HG02981 (cell line): ENCODE measurements at regions not wholly inside any gene's neighbourhood (a gene's known extent, or its start where the extent isn't known, plus 50 kb on each side); places are given as distances from the start of the nearest gene placed in this dataset.
"Not testable (repeated sequence)": the region's sequence is repeated elsewhere in the genome, so short reads cannot be mapped to it uniquely, and the experiment has no call there.

Source experiments
- ATAC-seq: cut with Tn5 transposase; IDR thresholded peaks from one replicate; pipeline ENCODE4 v1.9.1; 2021; ENCODE audit warnings: mild to moderate bottlenecking, moderate library complexity; ENCODE audit not compliant: unreplicated experiment

DNA sequence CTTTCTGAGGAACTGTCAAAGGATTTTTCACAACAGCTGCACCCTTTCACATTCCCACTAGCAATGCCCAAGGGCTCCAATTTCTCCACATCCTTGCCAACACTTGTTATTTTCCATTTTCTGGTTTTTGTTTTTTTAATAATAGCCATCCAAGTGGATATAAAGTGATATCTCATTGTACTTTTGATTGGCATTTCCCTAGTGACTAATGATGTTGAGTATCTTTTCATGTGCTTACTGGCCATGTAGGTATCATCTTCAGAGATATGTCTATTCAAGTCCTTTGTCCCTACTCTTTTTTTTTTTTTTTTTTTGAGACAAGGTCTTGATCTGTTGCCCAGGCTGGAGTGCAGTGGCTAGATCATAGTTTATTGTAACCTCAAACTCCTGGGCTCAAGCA is 115.8 kb upstream of the HAND1 start:
- ATAC-seq, result no peak

DNA sequence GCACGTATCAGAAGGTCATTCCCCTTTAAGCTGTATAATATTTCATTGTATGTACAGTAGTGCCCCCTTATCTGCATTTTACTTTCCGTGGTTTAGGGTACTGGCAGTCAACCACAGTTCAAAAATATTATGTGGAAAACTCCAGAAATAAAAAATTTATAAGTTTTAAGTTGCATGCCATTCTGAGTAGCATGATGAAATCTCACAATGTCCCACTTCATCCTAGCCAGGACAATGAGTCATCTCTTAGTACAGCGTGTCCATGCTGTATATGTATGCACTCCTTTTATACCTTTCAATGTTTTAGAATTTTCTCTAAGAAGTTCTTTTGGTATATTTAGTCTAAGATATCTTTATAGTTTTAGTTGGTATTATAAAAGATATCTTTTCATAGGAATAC is 115.0 kb upstream of the HAND1 start:
- no peak for ATAC-seq

DNA sequence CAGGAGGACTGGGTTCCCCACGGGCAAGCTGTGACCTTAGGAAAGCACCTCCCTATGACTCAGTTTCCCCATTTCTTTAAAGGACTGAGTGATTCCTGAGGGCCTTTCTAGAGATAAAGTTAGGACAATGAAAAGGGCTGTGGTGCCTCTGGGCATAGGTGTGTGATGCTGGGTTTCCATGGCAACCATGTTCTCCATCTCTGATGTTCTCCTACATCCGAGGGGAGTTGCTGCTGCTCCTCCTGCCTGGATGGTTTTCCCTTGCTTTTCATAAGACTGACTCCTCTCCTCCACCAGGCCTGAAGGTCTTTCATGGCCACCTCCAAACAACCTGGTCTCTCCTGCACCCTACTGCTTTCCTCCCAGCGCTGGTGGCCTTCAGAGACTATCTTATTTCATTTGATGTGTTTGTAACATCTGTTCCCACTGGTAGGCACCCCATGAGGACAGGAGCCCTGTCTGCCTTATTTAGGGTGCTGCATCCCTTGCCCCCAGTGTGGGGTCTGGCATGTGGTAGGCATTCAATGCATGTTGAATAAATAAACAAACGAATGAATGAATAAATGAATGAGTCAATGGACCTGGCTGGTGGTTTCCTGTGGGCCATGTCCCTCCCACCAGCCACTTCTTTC is 112.2 kb upstream of the HAND1 start:
- ATAC-seq, result no peak

DNA sequence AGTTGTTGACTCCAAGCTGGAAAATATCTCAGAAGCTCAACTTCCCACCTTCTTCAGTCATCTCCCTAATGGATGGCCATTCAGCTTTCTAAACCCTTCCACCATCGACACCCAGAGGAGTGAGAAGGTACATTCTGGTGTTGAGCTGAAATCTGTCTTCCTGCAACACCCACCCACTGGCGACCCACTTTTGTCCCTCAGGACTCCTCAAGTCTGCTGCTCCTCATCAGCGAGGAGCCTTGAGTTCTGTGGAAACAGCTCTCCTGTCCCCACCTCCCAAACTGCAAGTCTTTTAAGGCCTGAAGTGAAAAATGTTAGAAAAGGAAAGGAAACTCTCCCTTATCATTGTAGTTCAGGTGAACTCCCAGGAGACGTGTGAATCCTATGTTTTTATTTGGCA is 111.5 kb upstream of the HAND1 start:
- ATAC-seq, result no peak

DNA sequence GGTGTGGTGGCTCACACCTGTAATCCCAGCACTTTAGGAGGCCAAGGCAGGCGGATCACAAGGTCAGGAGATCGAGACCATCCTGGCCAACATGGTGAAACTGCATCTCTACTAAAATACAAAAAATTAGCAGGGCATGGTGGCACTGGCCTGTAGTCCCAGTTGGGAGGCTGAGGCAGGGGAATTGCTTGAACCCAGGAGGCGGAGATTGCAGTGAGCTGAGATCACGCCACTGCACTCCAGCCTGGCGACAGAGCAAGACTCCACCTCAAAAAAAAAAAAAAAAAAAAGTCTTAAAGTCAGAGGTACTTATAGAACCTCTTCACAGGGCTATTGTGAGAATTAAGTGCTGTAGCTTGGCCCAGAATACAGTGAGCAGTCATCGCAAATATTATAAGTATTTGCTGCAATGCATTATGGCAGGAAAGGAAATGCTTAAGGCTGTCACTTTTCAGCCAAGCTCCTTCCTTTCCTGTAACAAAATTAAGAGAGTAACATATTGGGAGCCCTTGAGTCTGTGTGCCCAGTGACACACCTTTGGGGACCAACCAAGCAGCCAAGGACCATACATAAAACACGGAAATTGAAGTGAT is 110.9 kb upstream of the HAND1 start:
- ATAC-seq, result not testable (repeated sequence)

DNA sequence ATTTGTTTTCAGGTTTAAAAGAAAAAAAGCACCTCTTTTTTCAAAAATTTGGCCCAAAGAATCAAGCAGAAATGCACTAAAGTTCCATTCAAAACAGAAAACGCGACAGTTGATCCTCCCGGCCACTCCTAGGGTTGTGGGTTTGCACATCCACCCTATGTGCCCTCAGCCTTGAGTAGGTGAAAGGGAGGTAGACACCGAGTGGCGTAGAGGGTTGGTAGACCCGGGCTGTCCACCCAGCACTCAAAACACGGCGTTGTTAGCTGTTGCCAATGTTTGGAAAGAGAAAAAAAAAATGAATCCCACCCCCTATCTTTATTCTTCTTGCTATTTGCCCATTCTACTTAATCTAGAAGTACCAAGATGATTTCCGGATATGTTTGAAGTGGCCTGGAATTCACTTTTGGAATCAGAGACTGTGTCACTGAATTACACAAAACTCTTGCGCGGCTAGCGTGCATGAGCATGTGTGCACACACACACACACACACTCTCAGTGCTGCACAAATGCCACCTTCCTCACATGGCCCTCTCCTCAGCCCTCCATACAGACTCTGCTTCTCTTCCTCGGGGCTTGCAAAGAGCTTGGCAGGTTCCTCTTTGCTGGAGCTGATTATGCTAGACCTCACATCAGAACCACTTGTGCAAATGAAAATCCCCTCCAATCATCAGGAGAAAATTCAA is 110.2 kb upstream of the HAND1 start:
- ATAC-seq, result no peak

DNA sequence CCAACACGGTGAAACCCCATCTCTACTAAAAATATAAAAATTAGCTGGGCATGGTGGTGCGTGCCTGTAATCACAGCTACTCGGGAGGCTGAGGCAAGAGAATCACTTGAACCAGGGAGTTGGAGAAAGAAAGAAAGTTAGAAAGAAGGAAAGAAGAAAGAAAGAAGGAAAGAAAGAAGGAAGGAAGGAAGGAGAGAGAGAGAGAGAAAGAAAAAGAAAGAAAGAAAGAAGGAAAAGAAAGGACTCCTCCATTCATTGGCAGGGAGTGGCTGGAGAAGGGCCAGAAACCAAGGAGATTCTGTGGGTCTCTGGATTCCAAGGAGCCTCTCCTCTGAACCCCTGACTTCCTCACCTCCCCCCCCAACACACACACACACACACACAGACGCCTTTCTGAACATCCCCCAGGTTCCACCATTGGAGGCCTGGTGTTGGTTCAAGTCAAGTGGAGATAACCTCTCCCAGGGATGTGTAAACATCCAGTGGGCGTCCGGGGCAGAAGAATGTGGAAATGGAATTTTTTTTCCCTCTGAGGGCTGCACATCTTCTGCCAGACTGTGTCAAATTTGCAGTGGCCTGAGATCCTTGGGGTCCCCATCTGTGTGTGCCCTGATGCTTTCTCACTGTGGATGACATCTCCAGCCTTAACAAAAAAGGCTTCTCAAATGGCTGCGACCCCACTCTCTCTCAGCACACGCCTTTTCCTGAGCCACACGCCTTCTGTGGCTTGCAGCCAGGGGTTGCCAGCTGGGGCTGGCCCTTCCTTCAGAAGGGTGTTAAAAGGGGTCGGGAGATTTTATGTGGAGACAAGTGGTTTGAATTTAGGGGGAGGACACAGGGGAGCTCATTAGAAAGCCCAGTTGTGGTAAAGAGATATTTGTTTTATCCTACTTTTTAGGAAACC is 109.3 kb upstream of the HAND1 start:
- no peak for ATAC-seq

DNA sequence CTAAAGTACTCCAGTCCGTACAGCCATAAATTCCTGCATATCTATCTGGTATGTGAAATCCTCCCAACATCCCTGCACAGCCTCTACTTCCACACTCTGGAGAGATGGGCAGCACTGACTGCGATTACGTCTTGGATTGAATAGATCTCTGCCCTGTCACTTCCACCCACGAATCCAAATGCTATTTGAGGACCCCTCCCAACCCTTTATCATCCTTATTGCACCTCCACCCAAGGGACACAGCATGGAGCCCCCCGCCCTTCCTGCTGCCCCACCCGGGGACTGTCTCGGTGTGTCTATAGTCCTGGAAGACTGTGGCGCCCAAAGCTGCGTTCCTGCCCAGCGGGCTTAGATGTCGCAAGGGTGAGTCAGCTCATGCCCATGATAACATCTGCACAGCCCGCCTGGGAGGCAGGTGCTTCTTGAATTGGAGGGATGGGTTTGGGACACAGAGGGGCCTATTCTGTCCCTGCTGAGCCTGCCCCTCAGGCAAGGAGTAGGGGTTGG is 105.7 kb upstream of the HAND1 start:
- ATAC-seq, result no peak

DNA sequence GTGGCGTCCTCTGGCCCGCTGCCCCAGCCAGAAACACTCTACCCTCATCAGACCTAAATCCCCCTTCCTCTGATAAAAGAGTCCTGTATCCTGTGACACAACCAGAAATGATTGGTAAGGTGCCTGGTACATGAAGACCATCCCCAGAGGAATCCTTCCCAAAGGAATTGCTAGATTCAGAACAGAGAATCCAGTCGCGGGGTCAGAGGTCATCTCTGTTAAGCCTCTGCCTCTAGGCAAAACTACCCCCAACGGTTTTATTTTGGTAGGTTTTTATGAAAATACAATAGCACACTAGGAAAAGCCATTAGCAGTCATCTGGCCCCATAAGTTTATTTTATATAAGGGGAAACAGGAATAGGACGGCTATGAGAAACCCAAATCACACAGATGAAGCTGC is 102.4 kb upstream of the HAND1 start:
- no peak for ATAC-seq

DNA sequence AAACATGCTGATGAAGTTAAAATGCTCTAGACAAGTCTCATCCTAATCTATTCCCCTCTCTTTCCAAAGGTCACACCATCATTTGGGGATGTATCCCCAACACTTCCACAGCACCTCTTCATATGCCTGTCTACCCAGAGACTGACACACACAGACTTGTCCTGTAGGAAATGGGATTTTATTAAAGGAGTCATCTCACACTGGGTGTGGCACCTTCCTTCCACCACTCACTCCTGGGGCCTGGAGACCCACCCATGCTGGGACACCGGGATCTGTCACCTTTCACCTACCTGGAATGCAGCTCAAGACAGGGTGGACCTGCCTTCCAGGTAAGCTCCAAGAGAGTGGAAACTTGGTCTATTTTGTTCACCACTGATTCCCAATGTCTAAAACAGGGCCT is 99.4 kb upstream of the HAND1 start:
- no peak for ATAC-seq

DNA sequence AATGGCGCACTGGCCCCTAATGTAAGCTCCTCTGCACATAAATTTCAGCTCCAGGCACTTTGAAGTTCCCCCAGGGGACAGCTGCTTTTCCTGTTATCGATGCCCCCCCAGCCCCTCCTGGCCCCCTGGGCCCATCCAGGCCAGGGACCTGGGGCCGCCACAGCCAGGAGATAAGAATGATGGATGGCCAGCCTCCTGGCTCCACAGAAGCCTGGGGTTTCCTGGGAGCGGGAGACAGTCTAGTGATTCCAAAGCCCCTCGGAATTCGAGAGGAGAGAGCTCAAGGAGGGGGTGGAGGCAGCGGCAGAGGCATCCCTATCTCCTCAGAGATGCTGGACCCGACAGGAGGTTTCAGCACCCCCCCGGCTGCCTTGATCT is 98.4 kb upstream of the HAND1 start:
- no peak for ATAC-seq

DNA sequence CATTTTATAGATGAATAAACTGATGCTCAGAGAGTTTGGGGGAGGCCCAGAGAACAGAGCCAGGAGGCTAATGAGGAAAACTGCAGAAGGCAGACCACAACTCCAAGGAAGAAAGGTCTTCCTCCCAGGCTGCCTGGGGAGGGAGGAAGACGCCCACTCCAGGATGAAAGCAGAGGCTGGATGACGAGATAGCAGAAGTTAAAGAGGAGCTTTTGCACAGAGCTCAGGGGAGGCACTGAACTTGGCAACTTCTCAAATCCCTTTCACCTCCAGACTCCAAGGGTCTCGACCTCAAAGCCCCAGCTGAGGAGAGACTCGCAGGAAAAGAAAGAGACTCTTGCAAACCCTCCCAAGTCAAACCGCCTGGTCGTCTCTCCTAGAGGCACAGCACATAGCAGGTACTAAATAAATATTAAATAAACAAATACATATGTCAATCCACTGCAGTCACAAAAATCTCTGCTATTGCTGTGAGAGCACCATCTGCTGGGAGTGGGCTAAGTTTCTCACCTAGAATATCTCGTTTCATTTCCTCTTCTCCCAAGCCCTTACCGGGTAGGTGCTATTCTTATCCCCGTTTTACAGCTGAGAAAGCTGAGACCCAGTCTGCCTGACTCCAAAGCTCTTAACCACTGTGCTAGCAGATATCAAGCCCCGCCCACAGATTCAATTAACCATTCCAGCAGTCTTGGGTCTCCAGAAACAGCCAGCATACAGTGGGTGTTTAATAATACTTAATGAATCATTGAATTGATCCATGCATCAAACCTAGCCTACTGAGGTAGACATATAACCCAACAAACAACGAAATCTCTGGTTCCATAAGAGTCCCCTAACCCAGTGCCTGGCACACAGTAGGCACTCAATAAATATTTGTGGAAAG is 97.8 kb upstream of the HAND1 start:
- peak; percentile 85 for ATAC-seq

DNA sequence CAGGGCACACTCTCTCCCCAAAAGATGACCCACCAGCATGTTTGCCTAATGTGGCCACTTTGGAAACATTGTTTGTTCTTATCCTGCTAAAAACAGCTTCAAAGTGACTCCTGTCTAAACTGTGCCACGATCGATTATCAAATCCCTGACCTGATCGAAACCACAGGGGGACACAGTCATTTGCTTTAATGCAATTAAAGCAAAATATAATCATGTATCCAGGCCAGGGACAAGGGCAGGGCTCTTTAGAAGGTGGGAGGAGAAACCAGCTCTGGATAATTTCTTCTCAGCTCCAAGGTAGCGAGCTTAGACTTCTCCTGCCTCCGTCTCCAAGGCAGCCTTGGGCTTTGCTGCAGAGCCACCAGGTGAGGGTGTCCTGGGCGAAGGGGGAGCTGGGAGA is 95.0 kb upstream of the HAND1 start:
- no peak for ATAC-seq

DNA sequence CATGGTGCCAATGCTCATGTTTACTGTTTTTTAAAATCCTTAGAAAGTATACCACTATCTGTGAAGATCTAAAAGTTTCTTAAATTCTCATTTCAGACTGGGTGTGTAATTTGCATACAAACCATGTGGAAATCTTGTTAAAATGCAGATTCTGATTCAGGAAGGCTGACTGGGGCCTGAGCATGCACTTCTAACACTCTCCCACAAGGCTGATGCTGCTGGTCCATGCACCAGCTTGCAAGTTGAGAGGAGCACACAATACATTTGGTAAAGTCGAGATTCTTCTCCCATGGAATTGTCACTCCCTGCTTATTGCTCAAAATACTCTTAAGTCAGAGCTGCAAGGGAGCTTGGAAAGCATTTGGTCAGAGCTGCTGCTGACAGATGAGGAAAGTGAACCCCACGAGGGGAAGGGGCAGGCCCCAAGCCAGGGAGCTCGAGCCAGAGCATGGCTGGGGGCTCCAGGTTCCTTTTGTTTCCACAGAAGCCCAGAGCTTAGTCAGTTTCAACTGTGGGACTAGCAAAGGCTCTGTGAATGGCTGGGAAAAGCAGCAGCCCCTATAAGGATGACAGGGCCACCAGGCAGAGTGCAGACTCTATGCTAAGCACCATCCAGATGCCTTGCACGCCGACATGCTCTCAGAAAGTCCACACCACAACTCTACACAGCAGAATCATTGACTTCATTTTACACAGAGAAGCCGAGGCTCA is 93.5 kb upstream of the HAND1 start:
- ATAC-seq, result no peak

DNA sequence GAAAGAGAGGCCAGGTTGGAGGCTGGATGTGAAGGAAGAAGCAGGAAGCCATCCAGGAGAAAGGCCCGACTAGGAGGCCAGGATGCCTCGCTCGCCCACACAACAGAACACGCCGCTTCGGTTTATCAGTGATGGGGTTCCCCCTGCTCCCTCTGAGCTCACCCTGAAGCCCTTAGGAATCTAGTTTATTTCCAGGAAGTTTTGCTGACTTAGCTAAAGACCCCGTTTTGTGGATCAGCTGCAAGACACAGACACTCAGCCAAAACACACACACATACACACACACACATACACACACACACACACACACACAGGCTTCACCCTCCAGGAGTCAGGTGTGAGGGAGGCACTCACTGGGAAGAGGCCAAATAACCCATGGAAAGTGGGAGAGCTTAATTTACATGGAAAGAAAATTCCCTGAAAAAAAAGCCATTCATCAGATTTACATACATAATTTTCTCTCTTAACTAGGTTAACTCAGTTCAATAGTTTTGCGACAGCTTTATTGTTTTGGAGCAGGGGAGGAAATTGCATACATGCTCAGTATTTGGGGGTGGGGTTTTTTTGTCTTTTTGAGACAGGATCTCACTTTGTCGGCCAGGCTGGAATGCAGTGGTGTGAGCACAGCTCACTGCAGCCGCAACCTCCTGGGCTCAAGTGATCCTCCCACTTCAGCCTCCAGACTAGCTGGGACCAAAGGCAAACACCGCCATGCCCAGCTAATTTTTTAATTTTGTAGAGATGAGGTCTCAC is 92.7 kb upstream of the HAND1 start:
- no peak for ATAC-seq

DNA sequence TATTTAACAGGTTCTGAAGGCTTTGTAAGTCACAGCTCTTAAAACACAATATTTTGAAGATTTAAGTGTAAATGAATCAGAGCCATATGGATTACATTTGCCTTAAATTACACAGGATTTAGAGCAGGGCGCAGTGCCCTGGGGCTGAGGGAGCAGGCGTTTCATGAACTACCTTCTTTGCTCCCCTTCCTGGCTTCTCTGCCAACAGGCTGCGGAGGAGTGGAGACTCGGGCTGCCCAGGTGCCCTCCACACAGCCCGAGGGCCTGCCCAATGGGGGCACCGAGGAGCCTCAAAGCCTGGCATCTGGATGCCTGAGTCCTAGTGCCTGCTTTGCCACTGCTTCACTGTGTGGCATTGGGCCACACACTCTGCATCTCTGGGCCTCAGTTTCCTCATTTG is 90.6 kb upstream of the HAND1 start:
- ATAC-seq, result no peak

DNA sequence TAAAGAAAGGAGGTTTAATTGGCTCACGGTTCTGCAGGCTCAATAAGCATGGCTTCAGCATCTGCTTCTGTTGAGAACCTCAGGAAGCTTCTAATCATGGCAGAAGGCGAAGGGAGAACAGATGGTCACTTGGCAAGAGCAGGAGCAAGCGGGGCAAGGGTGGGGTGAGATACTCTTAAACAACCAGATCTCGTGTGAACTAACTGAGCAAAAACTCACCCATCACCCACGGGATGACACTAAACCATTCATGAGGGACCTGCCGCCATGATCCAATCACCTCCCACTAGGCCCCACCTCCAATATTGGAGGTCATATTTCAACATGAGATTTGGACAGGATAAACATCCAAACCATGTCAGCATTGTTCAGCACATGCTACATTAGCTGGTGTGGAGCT is 89.1 kb upstream of the HAND1 start:
- ATAC-seq, result no peak

DNA sequence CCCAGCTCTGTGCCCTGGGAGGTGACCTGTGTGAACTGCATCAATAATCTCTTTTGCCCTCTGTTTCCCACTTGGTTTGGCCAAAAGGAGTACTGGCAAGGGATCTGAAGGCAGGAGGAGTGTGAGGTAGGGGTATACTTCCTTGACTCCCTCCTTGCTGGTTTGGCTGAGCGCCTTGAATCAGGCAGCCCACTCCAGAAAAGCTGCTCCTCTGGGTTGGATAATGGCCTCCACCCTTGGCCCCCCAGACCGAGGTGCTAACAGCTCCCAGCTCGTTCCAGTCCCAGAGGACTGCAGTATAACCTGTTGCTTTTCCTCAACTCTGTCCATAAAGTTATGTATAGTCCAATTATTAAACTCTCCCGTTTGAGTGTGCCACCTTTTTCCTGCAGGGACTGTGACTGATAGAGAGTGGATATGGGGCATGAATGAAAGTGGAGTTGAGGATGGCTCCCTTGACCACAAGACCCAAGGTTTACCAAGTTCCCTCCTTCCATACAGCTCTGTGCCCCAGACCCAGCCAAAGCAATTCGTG is 88.2 kb upstream of the HAND1 start:
- ATAC-seq, result no peak

DNA sequence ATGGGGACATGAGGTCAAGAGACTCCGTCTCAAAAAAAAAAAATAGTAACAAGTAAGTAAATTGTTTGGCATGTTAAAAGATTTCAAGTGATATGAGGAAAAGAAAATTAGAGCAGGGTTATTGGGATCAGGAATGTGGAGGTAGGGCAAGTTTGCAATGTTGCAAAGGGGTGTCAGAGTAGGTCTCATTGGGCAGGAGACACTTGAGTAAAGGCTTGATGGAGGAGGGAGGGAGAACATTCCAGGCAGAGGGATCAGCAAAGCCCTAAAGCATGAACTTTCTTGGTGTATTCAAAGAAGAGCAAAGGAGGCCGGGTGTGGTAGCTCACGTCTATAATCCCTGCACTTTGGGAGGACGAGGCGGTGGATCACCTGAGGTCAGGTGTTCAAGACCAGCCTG is 87.1 kb upstream of the HAND1 start:
- no peak for ATAC-seq
